AG04450 (cell line): ENCODE measurements at regions not wholly inside any gene's neighbourhood (a gene's known extent, or its start where the extent isn't known, plus 50 kb on each side); places are given as distances from the start of the nearest gene placed in this dataset.

Experiments used
- CTCF ChIA-PET: fragments of 300-600, 350-600 bp; formaldehyde crosslinking; extraction: SDS; loops from one replicate; lab custom pipeline; 2022; ENCODE audit warnings: antibody characterized with exemption, inconsistent platforms; lab: Charles Lee
- POLR2A ChIA-PET: fragments of 350-600 bp; formaldehyde crosslinking; extraction: SDS; loops from one replicate; lab custom pipeline; 2021; ENCODE audit warnings: antibody characterized with exemption, inconsistent platforms; lab: Yijun Ruan, JAX
- DNase-seq: peaks from one replicate; pipeline ENCODE4 v3.0.0-alpha.2; 2011; ENCODE audit warnings: low read depth, low spot score
- H3K27ac ChIP-seq: one replicate; pipeline ENCODE4 v1.5.1; 2012; ENCODE audit warnings: low read depth, low read length, control low read depth
- H3K27me3 ChIP-seq: one replicate; pipeline ENCODE4 v1.6.0; 2012; ENCODE audit warnings: low read length; ENCODE audit not compliant: control insufficient read depth, insufficient read depth
- H3K4me3 ChIP-seq: 2 replicates; pipeline ENCODE4 v1.5.1; 2011; ENCODE audit warnings: mild to moderate bottlenecking, low read depth, low read length, control low read depth
- H3K9me3 ChIP-seq: 2 replicates; pipeline ENCODE4 v1.5.1; 2012; ENCODE audit warnings: low read length; ENCODE audit not compliant: control insufficient read depth, insufficient read depth
- CTCF ChIP-seq: IDR thresholded peaks from 2 replicates; pipeline ENCODE4 v1.5.1; 2011; ENCODE audit warnings: low read depth, low read length, control low read depth, inconsistent platforms

GRCh38 chr3:152656972-152657355, 178.0 kb upstream of the P2RY1 start:
- TF ChIP-seq CTCF, result no peak
- DNase-seq, result no peak
- CTCF ChIA-PET, result no interaction called here
- POLR2A ChIA-PET, result no interaction called here
- H3K4me3 ChIP-seq, result no peak overlapping the region
- H3K9me3 ChIP-seq, result no peaks in the 10 kb centered on the region
- H3K27ac ChIP-seq, result no peak overlapping the region
- no peaks in the 10 kb centered on the region for H3K27me3 ChIP-seq

DNA sequence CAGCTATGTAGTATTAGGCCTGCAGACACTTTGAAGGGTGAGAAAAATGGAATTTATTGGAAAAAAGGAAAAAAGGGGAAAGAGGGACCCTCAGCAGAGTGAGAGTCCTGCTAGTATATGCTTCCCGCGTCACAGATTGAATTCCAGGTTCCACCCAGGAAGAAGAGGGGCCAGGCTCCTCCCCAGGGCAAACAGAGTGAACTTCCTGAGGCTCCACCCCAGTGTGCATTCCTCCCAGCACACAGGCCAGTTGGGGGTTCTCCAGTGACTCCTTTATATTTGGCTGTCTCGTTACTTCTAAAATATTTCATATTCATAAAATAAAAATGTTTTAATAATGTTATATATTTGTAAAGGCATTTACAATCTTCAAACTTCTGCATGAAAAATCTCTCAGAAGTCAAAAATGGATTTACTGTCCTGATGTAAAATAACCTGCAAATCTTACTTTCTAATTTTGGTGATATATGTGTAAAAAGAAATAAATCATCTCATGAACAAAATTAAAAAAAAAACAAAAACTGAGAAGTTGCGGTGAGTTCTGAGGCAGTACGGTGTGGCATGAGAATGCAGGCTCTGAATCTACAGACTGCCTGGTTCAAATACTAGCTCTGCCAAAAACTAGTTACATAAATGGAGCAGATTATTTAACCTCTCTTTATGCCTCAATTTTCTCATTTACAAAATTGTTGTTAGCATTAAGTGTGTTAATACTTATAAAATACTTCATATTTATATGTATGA, 175.8 kb upstream of the P2RY1 start:
- H3K27ac ChIP-seq, result no peak overlapping the region
- ChIA-PET CTCF (no interaction called here), POLR2A (no interaction called here)
- no peak for DNase-seq
- H3K4me3 ChIP-seq, result no peak overlapping the region
- TF ChIP-seq CTCF, result no peak
- H3K27me3 ChIP-seq, result no peaks in the 10 kb centered on the region
- no peaks in the 10 kb centered on the region for H3K9me3 ChIP-seq

GRCh38 chr3:152662157-152662556, 172.8 kb upstream of the P2RY1 start:
- no peak for DNase-seq

DNA sequence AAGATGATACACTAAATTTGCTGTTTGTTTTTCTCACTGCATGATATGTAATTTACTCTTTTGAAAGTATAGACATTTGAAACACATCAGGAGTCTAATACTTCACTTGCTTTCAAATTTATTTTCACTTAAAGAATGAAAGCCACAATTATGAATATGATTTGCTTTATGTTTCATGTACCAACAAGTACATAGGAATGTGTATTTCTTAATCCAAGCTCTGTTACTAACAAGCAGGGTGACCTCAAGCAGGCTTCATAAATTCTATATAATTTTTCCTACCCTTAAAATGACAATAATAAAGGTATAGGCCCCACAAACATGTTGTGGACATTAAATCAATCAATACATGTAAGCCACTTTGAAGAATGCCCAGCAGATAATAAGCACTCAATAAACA, 170.2 kb upstream of the P2RY1 start:
- no peak overlapping the region for H3K4me3 ChIP-seq

More at GRCh38 chr3:152662157-152662556, 172.8 kb upstream of the P2RY1 start:
- H3K27ac ChIP-seq, result no peak overlapping the region
- no peak overlapping the region for H3K4me3 ChIP-seq
- TF ChIP-seq CTCF, result no peak
- ChIA-PET POLR2A (no interaction called here), CTCF (no interaction called here)
- no peaks in the 10 kb centered on the region for H3K27me3 ChIP-seq
- no peaks in the 10 kb centered on the region for H3K9me3 ChIP-seq

More for the DNA sequence above, 170.2 kb upstream of the P2RY1 start:
- Histone ChIP-seq H3K9me3 (no peaks in the 10 kb centered on the region), H3K27me3 (no peaks in the 10 kb centered on the region), H3K27ac (no peak overlapping the region)
- ChIA-PET CTCF (no interaction called here), POLR2A (no interaction called here)
- DNase-seq, result no peak
- no peak for TF ChIP-seq CTCF
